MCF 10A (cell line): ENCODE measurements at regions not wholly inside any gene's neighbourhood (a gene's known extent, or its start where the extent isn't known, plus 50 kb on each side); places are given as distances from the start of the nearest gene placed in this dataset.

ENCODE experiments used
- BruUV-seq: library from RNA; stranded (reverse); fragments of 400-500 nt; replicated peaks from 2 replicates; lab custom pipeline; 2021; lab: Mats Ljungman, UMichigan
- CTCF ChIA-PET: fragments of 300-600 bp; sonication (Branson Sonifier 250); formaldehyde crosslinking; extraction: SDS; loops from one replicate; lab custom pipeline; 2021; ENCODE audit warnings: antibody characterized with exemption, inconsistent platforms; lab: Yijun Ruan, JAX
- POLR2A ChIA-PET: fragments of 300-600, 350-650 bp; sonication (Branson Sonifier 250); formaldehyde crosslinking; extraction: SDS; loops from one replicate; lab custom pipeline; 2020; ENCODE audit warnings: antibody characterized with exemption, inconsistent platforms; lab: Yijun Ruan, JAX
- DNase-seq: peaks from one replicate; pipeline ENCODE4 v3.0.0-alpha.2; 2018; ENCODE audit not compliant: unreplicated experiment
- H3K27ac Mint-ChIP-seq: one replicate; pipeline ENCODE4 v1.8.0; 2022; ENCODE audit warnings: mild to moderate bottlenecking, low read depth, mixed read lengths; ENCODE audit not compliant: unreplicated experiment
- H3K27me3 Mint-ChIP-seq: one replicate; pipeline ENCODE4 v1.8.0; 2022; ENCODE audit warnings: mixed read lengths; ENCODE audit not compliant: insufficient read depth, unreplicated experiment
- H3K36me3 Mint-ChIP-seq: one replicate; pipeline ENCODE4 v1.8.0; 2022; ENCODE audit warnings: mild to moderate bottlenecking, moderate library complexity, mixed read lengths; ENCODE audit not compliant: insufficient read depth, unreplicated experiment
- H3K4me1 Mint-ChIP-seq: one replicate; pipeline ENCODE4 v1.8.0; 2022; ENCODE audit warnings: mixed read lengths; ENCODE audit not compliant: insufficient read depth, unreplicated experiment
- H3K4me3 Mint-ChIP-seq: one replicate; pipeline ENCODE4 v1.8.0; 2022; ENCODE audit warnings: mild to moderate bottlenecking, moderate library complexity, mixed read lengths; ENCODE audit not compliant: unreplicated experiment
- H3K9me3 Mint-ChIP-seq: one replicate; pipeline ENCODE4 v1.8.0; 2022; ENCODE audit warnings: mixed read lengths; ENCODE audit not compliant: unreplicated experiment
- intact Hi-C: fragments of 100-400 bp; cut with micrococcal nuclease; formaldehyde crosslinking; loops from 2 replicates; pipeline ENCODE4 v1.14.1; 2022
- TF ChIP-seq, protein P1 (sequence below): fragments of 200-600 bp; IDR thresholded peaks from one replicate; pipeline ENCODE4 v1.8.0; 2022; ENCODE audit warnings: antibody characterized with exemption, mild to moderate bottlenecking; ENCODE audit not compliant: unreplicated experiment

DNA sequence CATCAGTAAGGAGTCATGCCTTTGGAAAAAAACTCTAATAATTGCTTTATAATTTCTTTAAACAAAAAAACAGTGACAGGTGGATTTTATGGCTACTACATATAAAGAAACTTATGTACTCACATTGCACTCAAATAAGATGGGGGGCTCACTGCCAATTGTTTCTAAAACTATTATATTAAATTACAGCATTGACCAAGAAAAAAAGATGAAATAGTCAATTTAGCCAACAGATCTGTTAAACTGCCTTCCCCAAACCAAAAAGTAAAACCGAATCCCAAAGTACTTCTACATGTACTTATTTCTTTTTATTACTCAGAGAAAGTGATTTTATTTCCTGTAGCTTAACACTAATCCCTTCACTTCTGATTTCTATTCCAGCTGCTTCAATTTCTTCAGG, 716.8 kb upstream of the SLITRK5 start:
- no peaks in the 10 kb centered on the region for H3K27me3 Mint-ChIP-seq
- H3K27ac Mint-ChIP-seq, result no peak overlapping the region
- DNase-seq, result no peak
- TF ChIP-seq, protein P1, sequence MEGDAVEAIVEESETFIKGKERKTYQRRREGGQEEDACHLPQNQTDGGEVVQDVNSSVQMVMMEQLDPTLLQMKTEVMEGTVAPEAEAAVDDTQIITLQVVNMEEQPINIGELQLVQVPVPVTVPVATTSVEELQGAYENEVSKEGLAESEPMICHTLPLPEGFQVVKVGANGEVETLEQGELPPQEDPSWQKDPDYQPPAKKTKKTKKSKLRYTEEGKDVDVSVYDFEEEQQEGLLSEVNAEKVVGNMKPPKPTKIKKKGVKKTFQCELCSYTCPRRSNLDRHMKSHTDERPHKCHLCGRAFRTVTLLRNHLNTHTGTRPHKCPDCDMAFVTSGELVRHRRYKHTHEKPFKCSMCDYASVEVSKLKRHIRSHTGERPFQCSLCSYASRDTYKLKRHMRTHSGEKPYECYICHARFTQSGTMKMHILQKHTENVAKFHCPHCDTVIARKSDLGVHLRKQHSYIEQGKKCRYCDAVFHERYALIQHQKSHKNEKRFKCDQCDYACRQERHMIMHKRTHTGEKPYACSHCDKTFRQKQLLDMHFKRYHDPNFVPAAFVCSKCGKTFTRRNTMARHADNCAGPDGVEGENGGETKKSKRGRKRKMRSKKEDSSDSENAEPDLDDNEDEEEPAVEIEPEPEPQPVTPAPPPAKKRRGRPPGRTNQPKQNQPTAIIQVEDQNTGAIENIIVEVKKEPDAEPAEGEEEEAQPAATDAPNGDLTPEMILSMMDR, result no peak
- intact Hi-C loops, result no loop called here
- H3K36me3 Mint-ChIP-seq, result no peaks in the 10 kb centered on the region
- BruUV-seq, result no TSS peak
- CTCF ChIA-PET, result no interaction called here
- H3K4me1 Mint-ChIP-seq, result no peaks in the 10 kb centered on the region
- H3K4me3 Mint-ChIP-seq, result no peak overlapping the region
- no peaks in the 10 kb centered on the region for H3K9me3 Mint-ChIP-seq
- POLR2A ChIA-PET, result no interaction called here

DNA sequence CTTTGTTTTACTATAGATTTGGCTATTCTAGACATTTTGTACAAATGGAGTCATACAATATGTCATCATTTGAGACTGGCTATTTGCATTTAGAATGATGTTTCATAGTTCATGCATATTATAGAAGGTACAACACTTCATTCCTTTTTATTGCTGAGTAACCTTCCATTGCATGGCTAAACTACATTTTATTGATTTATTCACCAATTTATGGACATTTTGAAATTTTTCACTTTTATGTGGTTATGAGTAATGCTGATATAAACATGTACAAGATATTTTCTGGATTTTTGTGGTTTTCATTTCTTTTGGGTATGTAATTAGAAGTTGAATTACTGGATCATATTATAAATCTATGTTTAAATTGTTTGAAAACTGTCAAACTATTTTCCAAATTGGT, 710.3 kb upstream of the SLITRK5 start:
- DNase-seq, result no peak
- TF ChIP-seq, protein P1, result no peak
- no TSS peak for BruUV-seq
- peaks cover 11% of the 10 kb centered on the region for H3K4me1 Mint-ChIP-seq
- intact Hi-C loops, result no loop called here
- no peaks in the 10 kb centered on the region for H3K36me3 Mint-ChIP-seq
- peaks cover 7% of the 10 kb centered on the region for H3K9me3 Mint-ChIP-seq
- no peak overlapping the region for H3K4me3 Mint-ChIP-seq
- no peak overlapping the region for H3K27ac Mint-ChIP-seq
- no peaks in the 10 kb centered on the region for H3K27me3 Mint-ChIP-seq
- CTCF ChIA-PET, result no interaction called here
- POLR2A ChIA-PET, result no interaction called here

- CTCF ChIA-PET, result interaction anchor here (0.6 to 2.1 kb wide), 5 partner anchors 131 to 938 kb away, joined by 3 to 11 read pairs (median 3); no protein-coding TSS in a partner anchor
- no peaks in the 10 kb centered on the region for H3K36me3 Mint-ChIP-seq
- H3K4me3 Mint-ChIP-seq, result no peak overlapping the region
- H3K9me3 Mint-ChIP-seq, result no peaks in the 10 kb centered on the region
- POLR2A ChIA-PET, result interaction anchor here (1.0 kb wide), 1 partner anchor 9 kb away, joined by 3 read pairs; no protein-coding TSS in a partner anchor
- H3K27ac Mint-ChIP-seq, result no peak overlapping the region
- no peaks in the 10 kb centered on the region for H3K27me3 Mint-ChIP-seq
- no TSS peak for BruUV-seq
- intact Hi-C loops, result no loop called here
- DNase-seq, result no peak
- peaks cover 6% of the 10 kb centered on the region for H3K4me1 Mint-ChIP-seq
- TF ChIP-seq, protein P1, result no peak
Observed at GRCh38 chr13:86974251-86974994, 696.7 kb upstream of the SLITRK5 start.

- H3K36me3 Mint-ChIP-seq, result no peaks in the 10 kb centered on the region
Observed at GRCh38 chr13:86974995-86975328, 696.2 kb upstream of the SLITRK5 start.

More at GRCh38 chr13:86974995-86975328, 696.2 kb upstream of the SLITRK5 start:
- Mint-ChIP-seq H3K9me3 (no peaks in the 10 kb centered on the region), H3K27ac (no peak overlapping the region), H3K4me1 (peaks cover 6% of the 10 kb centered on the region), H3K4me3 (no peak overlapping the region), H3K27me3 (no peaks in the 10 kb centered on the region)
- POLR2A ChIA-PET, result interaction anchor here (1.0 kb wide), 1 partner anchor 9 kb away, joined by 3 read pairs; no protein-coding TSS in a partner anchor
- intact Hi-C loops, result no loop called here
- no TSS peak for BruUV-seq
- DNase-seq, result no peak
- TF ChIP-seq, protein P1, result no peak
- CTCF ChIA-PET, result interaction anchor here (0.7 to 2.1 kb wide), 4 partner anchors 131 to 630 kb away, joined by 3 to 11 read pairs (median 4); no protein-coding TSS in a partner anchor
